Liver (tissue), 8 donors: ENCODE measurements at regions not wholly inside any gene's neighbourhood (a gene's known extent, or its start where the extent isn't known, plus 50 kb on each side); places are given as distances from the start of the nearest gene placed in this dataset.

Experiments
- DNase-seq: peaks from one replicate; pipeline ENCODE4 v3.0.0-alpha.2; 2017; ENCODE audit warnings: low spot score
- H3K27ac ChIP-seq, 2 donors: one replicate each; pipeline ENCODE4 v1.7.0; 2013; ENCODE audit warnings: inconsistent platforms in 2 of 2, low read length in 2 of 2, control low read depth in 1 of 2, low read depth in 1 of 2, mild to moderate bottlenecking in 1 of 2
- H3K27me3 ChIP-seq, 4 donors: one replicate each; pipeline versions ENCODE4 v1.6.1 to v1.7.0; 2013; ENCODE audit warnings: low read length in 3 of 4, inconsistent platforms in 1 of 4, mild to moderate bottlenecking in 1 of 4, moderate library complexity in 1 of 4; ENCODE audit not compliant: control insufficient read depth in 4 of 4, insufficient read depth in 4 of 4
- H3K36me3 ChIP-seq, 4 donors: one replicate each; pipeline versions ENCODE4 v1.6.1 to v1.7.0; 2013; ENCODE audit warnings: low read length in 3 of 4, mild to moderate bottlenecking in 3 of 4, low read depth in 1 of 4, moderate library complexity in 1 of 4; ENCODE audit not compliant: control insufficient read depth in 4 of 4, insufficient read depth in 3 of 4
- H3K4me1 ChIP-seq, 4 donors: one replicate each; pipeline versions ENCODE4 v1.6.1 to v1.7.0; 2013; ENCODE audit warnings: low read length in 3 of 4, mild to moderate bottlenecking in 3 of 4, moderate library complexity in 1 of 4; ENCODE audit not compliant: control insufficient read depth in 4 of 4, insufficient read depth in 4 of 4
- H3K4me3 ChIP-seq, 3 donors: one replicate each; pipeline versions ENCODE4 v1.6.1 to v1.7.0; 2013; ENCODE audit warnings: low read length in 3 of 3, control low read depth in 1 of 3, low read depth in 1 of 3, mild to moderate bottlenecking in 1 of 3
- H3K9ac ChIP-seq, 2 donors: one replicate each; pipeline ENCODE4 v1.7.0; 2013; ENCODE audit warnings: low read length in 2 of 2, mild to moderate bottlenecking in 2 of 2, moderate library complexity in 2 of 2, control low read depth in 1 of 2, low read depth in 1 of 2
- H3K9me3 ChIP-seq, 4 donors: one replicate each; pipeline versions ENCODE4 v1.6.1 to v1.7.0; 2013; ENCODE audit warnings: low read length in 3 of 4; ENCODE audit not compliant: control insufficient read depth in 4 of 4
- EGR1 ChIP-seq, 2 donors: IDR thresholded peaks; 2 replicates each; pipeline ENCODE4 v1.6.1; 2016 to 2018; ENCODE audit warnings: antibody characterized with exemption in 2 of 2, low read depth in 2 of 2
- FOXA1 ChIP-seq: IDR thresholded peaks from 2 replicates; pipeline ENCODE4 v1.6.1; 2016; ENCODE audit warnings: antibody characterized with exemption
- FOXA2 ChIP-seq: IDR thresholded peaks from 2 replicates; pipeline ENCODE4 v1.6.1; 2016; ENCODE audit warnings: antibody characterized with exemption
- GABPA ChIP-seq, 2 donors: IDR thresholded peaks in 1 of 2; conservative IDR thresholded peaks in 1 of 2; 2 replicates each; pipeline ENCODE4 v1.6.1; 2016; ENCODE audit warnings: antibody characterized with exemption in 2 of 2, mild to moderate bottlenecking in 1 of 2, moderate library complexity in 1 of 2
- HNF4A ChIP-seq, 2 donors: conservative IDR thresholded peaks; 2 replicates each; pipeline ENCODE4 v1.6.1; 2016; ENCODE audit warnings: antibody characterized with exemption in 2 of 2, mild to moderate bottlenecking in 2 of 2
- HNF4G ChIP-seq: IDR thresholded peaks from 2 replicates; pipeline ENCODE4 v1.6.1; 2016; ENCODE audit warnings: antibody characterized with exemption
- JUND ChIP-seq, 2 donors: IDR thresholded peaks; 2 replicates each; pipeline ENCODE4 v1.6.1; 2016; ENCODE audit warnings: antibody characterized with exemption in 2 of 2
- NR2F2 ChIP-seq: IDR thresholded peaks from 2 replicates; pipeline ENCODE4 v1.6.1; 2016; ENCODE audit warnings: antibody characterized with exemption
- RAD21 ChIP-seq, 2 donors: IDR thresholded peaks; 2 replicates each; pipeline ENCODE4 v1.6.1; 2016; ENCODE audit warnings: antibody characterized with exemption in 2 of 2, mild to moderate bottlenecking in 2 of 2
- RXRA ChIP-seq, 2 donors: IDR thresholded peaks; 2 replicates each; pipeline ENCODE4 v1.6.1; 2017 to 2018; ENCODE audit warnings: antibody characterized with exemption in 2 of 2, mild to moderate bottlenecking in 1 of 2
- SP1 ChIP-seq: IDR thresholded peaks from 2 replicates; pipeline ENCODE4 v1.6.1; 2018; ENCODE audit warnings: antibody characterized with exemption, mild to moderate bottlenecking
- TAF1 ChIP-seq: conservative IDR thresholded peaks from 2 replicates; pipeline ENCODE4 v1.6.1; 2016; ENCODE audit warnings: antibody characterized with exemption, mild to moderate bottlenecking
- YY1 ChIP-seq: IDR thresholded peaks from 2 replicates; pipeline ENCODE4 v1.6.1; 2016; ENCODE audit warnings: antibody characterized with exemption, mild to moderate bottlenecking
- WGBS: extraction: QIAGEN DNeasy Blood & Tissue Kit; methylation state at CpG from one replicate; pipeline ENCODE4 v1.1.7; 2013; 5-methylcytosine and 5-hydroxymethylcytosine counted together
- TF ChIP-seq, protein P1 (sequence below): fragments of 150-350 bp; IDR thresholded peaks from 2 replicates; pipeline ENCODE4 v1.5.1; 2017; ENCODE audit warnings: improper control_type of control experiment, low read depth, low read length; ENCODE audit not compliant: missing input control
- TF ChIP-seq, protein P2 (sequence below): IDR thresholded peaks from 2 replicates; pipeline ENCODE4 v1.6.1; 2016; ENCODE audit warnings: antibody characterized with exemption
- TF ChIP-seq, protein P3 (sequence below): IDR thresholded peaks from 2 replicates; pipeline ENCODE4 v1.6.1; 2016; ENCODE audit warnings: antibody characterized with exemption
- TF ChIP-seq, protein P4 (sequence below): IDR thresholded peaks from 2 replicates; pipeline ENCODE4 v1.6.1; 2016; ENCODE audit warnings: antibody characterized with exemption
- TF ChIP-seq, protein P5 (sequence below): IDR thresholded peaks from 2 replicates; pipeline ENCODE4 v1.6.1; 2016; ENCODE audit warnings: antibody characterized with exemption, mild to moderate bottlenecking
- donor health status: healthy.
- donor health status: healthy.
- donor health status: healthy.
- donor health status: healthy.
- donor health status: healthy.

DNA sequence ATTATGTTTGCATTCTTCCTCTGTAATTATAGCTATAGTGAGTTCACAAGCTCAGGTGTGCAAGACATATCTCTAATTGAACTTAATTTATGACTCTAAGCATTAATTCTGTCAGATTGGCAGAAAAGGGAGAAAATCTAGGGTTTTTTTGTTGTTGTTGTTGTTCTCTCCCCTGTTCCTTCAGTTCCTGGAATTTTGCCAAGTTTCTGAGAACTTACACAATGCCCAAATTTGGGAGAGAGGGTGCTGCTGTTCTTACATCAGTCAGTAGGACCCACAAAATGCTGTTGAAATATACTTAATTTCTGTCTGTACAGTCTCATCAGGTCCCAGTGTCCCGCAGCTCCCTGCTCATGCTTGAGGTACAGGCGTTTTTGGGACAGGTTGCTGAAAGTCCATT, 221.8 kb upstream of the RBMS1 start:
- H3K9me3 ChIP-seq, result no peaks in the 10 kb centered on the region
- TF ChIP-seq RXRA (IDR thresholded peaks at IDR 0.05), result no peak
- no peak for TF ChIP-seq FOXA2
- TF ChIP-seq HNF4A (conservative IDR thresholded peaks at IDR 0.05), result no peak
- no peak for TF ChIP-seq RAD21 (IDR thresholded peaks at IDR 0.05)
- TF ChIP-seq, protein P1, sequence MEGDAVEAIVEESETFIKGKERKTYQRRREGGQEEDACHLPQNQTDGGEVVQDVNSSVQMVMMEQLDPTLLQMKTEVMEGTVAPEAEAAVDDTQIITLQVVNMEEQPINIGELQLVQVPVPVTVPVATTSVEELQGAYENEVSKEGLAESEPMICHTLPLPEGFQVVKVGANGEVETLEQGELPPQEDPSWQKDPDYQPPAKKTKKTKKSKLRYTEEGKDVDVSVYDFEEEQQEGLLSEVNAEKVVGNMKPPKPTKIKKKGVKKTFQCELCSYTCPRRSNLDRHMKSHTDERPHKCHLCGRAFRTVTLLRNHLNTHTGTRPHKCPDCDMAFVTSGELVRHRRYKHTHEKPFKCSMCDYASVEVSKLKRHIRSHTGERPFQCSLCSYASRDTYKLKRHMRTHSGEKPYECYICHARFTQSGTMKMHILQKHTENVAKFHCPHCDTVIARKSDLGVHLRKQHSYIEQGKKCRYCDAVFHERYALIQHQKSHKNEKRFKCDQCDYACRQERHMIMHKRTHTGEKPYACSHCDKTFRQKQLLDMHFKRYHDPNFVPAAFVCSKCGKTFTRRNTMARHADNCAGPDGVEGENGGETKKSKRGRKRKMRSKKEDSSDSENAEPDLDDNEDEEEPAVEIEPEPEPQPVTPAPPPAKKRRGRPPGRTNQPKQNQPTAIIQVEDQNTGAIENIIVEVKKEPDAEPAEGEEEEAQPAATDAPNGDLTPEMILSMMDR, result no peak
- no peak for TF ChIP-seq GABPA (IDR thresholded peaks at IDR 0.05 in 1 of 2, conservative IDR thresholded peaks at IDR 0.05 in 1 of 2)
- TF ChIP-seq, protein P2, sequence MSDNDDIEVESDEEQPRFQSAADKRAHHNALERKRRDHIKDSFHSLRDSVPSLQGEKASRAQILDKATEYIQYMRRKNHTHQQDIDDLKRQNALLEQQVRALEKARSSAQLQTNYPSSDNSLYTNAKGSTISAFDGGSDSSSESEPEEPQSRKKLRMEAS, result no peak
- no peak for TF ChIP-seq FOXA1
- TF ChIP-seq HNF4G, result no peak
- TF ChIP-seq TAF1, result no peak
- no peaks in the 10 kb centered on the region for H3K36me3 ChIP-seq
- no peak for DNase-seq
- no peak overlapping the region for H3K9ac ChIP-seq
- no peaks in the 10 kb centered on the region for H3K27me3 ChIP-seq
- H3K4me3 ChIP-seq, result no peak overlapping the region
- 94% methylated on average over 2 of the region's 2 CpGs for WGBS
- H3K27ac ChIP-seq, result no peak overlapping the region
- H3K4me1 ChIP-seq, result no peaks in the 10 kb centered on the region

DNA sequence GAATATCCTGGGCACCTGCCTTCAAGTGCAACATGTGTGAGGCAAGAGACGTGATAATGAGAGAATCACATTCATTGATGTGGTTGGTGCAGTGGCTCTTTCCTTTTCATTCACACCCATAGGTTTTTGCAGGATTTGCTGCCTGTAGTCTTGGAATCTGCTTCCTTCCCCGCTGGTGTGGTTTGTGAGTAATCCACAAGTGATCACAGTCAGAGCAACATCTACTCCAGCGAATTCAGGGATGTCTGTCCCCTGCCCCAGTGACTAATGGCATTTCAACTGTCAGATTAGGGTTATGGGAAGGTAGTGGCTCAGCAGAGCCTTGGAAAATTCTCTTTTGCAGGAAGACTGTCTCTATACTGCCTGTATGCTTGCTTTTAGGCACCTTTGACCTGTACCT, 225.5 kb upstream of the RBMS1 start:
- Histone ChIP-seq H3K27ac (no peak overlapping the region), H3K4me3 (no peak overlapping the region), H3K36me3 (no peaks in the 10 kb centered on the region), H3K9ac (no peak overlapping the region), H3K4me1 (no peaks in the 10 kb centered on the region), H3K27me3 (no peaks in the 10 kb centered on the region), H3K9me3 (no peaks in the 10 kb centered on the region)
- TF ChIP-seq, protein P2, result no peak
- no peak for TF ChIP-seq HNF4G
- no peak for TF ChIP-seq JUND (IDR thresholded peaks at IDR 0.05)
- no peak for TF ChIP-seq RXRA (IDR thresholded peaks at IDR 0.05)
- TF ChIP-seq, protein P1, result no peak
- TF ChIP-seq YY1, result no peak
- TF ChIP-seq, protein P3, sequence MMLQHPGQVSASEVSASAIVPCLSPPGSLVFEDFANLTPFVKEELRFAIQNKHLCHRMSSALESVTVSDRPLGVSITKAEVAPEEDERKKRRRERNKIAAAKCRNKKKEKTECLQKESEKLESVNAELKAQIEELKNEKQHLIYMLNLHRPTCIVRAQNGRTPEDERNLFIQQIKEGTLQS, result no peak
- TF ChIP-seq HNF4A (conservative IDR thresholded peaks at IDR 0.05), result no peak
- TF ChIP-seq, protein P4, sequence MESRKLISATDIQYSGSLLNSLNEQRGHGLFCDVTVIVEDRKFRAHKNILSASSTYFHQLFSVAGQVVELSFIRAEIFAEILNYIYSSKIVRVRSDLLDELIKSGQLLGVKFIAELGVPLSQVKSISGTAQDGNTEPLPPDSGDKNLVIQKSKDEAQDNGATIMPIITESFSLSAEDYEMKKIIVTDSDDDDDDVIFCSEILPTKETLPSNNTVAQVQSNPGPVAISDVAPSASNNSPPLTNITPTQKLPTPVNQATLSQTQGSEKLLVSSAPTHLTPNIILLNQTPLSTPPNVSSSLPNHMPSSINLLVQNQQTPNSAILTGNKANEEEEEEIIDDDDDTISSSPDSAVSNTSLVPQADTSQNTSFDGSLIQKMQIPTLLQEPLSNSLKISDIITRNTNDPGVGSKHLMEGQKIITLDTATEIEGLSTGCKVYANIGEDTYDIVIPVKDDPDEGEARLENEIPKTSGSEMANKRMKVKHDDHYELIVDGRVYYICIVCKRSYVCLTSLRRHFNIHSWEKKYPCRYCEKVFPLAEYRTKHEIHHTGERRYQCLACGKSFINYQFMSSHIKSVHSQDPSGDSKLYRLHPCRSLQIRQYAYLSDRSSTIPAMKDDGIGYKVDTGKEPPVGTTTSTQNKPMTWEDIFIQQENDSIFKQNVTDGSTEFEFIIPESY, result no peak
- TF ChIP-seq GABPA (IDR thresholded peaks at IDR 0.05 in 1 of 2, conservative IDR thresholded peaks at IDR 0.05 in 1 of 2), result no peak
- TF ChIP-seq, protein P5, sequence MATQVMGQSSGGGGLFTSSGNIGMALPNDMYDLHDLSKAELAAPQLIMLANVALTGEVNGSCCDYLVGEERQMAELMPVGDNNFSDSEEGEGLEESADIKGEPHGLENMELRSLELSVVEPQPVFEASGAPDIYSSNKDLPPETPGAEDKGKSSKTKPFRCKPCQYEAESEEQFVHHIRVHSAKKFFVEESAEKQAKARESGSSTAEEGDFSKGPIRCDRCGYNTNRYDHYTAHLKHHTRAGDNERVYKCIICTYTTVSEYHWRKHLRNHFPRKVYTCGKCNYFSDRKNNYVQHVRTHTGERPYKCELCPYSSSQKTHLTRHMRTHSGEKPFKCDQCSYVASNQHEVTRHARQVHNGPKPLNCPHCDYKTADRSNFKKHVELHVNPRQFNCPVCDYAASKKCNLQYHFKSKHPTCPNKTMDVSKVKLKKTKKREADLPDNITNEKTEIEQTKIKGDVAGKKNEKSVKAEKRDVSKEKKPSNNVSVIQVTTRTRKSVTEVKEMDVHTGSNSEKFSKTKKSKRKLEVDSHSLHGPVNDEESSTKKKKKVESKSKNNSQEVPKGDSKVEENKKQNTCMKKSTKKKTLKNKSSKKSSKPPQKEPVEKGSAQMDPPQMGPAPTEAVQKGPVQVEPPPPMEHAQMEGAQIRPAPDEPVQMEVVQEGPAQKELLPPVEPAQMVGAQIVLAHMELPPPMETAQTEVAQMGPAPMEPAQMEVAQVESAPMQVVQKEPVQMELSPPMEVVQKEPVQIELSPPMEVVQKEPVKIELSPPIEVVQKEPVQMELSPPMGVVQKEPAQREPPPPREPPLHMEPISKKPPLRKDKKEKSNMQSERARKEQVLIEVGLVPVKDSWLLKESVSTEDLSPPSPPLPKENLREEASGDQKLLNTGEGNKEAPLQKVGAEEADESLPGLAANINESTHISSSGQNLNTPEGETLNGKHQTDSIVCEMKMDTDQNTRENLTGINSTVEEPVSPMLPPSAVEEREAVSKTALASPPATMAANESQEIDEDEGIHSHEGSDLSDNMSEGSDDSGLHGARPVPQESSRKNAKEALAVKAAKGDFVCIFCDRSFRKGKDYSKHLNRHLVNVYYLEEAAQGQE, result no peak
- no peak for TF ChIP-seq FOXA2
- no peak for TF ChIP-seq TAF1
- TF ChIP-seq NR2F2, result no peak
- no peak for TF ChIP-seq EGR1 (IDR thresholded peaks at IDR 0.05; ENCODE audit: low read depth in 2 of 2)
- TF ChIP-seq SP1, result no peak
- TF ChIP-seq RAD21 (IDR thresholded peaks at IDR 0.05), result no peak
- no peak for DNase-seq
- 72% methylated on average over 3 of the region's 3 CpGs for WGBS
